ENCODE measurements at regions not wholly inside any gene's neighbourhood (a gene's known extent, or its start where the extent isn't known, plus 50 kb on each side); places are given as distances from the start of the nearest gene placed in this dataset.

DNA sequence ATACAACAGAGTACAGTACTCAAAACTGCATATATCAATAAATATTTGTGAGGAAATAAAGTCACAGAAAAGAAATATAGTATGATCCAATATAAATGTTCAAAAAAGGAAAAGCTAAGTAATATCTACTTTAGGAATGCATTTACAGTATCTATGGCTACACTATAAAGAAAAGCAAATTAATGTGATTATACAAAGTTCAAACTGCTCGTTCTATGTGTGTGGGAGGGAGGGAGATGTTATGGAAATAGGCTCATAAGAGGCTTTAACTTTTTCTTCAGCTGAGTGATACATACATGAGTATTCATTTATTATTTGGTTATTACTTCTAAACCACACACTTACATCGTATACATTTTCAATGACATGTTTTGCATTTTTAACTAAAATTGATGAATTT is 377.7 kb upstream of the AGTR1 start:
- Histone ChIP-seq H3K18ac (ENCODE audit: low read depth, low read length) (peak overlapping the region; percentile 54; the same call in 1 of the 2 replicates), H3K56ac (ENCODE audit: extremely low read depth, insufficient read depth, low read length) (no peak overlapping the region), H3K4me1 (ENCODE audit: control insufficient read depth, insufficient read depth, low read length) (peaks cover 5% of the 10 kb centered on the region), H3K36me3 (ENCODE audit: control insufficient read depth, insufficient read depth, low read length) (no peaks in the 10 kb centered on the region), H4K8ac (ENCODE audit: low read depth in 2 of 2, low read length in 2 of 2) (no peak overlapping the region), H2AK5ac (ENCODE audit: low read depth, low read length) (no peak overlapping the region), H3K14ac (replicated peaks; ENCODE audit: low read depth, low read length) (no peak overlapping the region; the same call in 1 of the 2 replicates), H3K9me3 (ENCODE audit: control insufficient read depth, insufficient read depth, low read length) (no peaks in the 10 kb centered on the region), H3K4me3 (ENCODE audit: insufficient read depth, low read depth, low read length) (no peak overlapping the region), H3K79me1 (ENCODE audit: low read depth in 1 of 2, low read length in 2 of 2) (no peaks in the 10 kb centered on the region), H3K27ac (ENCODE audit: insufficient read depth, low read length) (no peak overlapping the region), H2AK9ac (replicated peaks; ENCODE audit: low read depth, low read length, poor library complexity) (no peak overlapping the region), H3K9ac (ENCODE audit: low read depth, low read length) (no peak overlapping the region), H3K4ac (ENCODE audit: low read depth, low read length) (no peak overlapping the region; the same call in 1 of the 2 replicates), H4K5ac (ENCODE audit: low read depth, low read length) (no peak overlapping the region), H2BK120ac (ENCODE audit: low read depth, low read length) (0 out of 2 replicates have a peak overlapping the region, but pooled peaks have one; percentile 47), H3K23ac (ENCODE audit: low read depth, low read length) (no peak overlapping the region), H2BK20ac (ENCODE audit: low read depth, low read length) (no peak overlapping the region), H3K27me3 (ENCODE audit: control insufficient read depth, insufficient read depth, low read length) (no peaks in the 10 kb centered on the region), H3K4me2 (ENCODE audit: low read depth, low read length) (peak overlapping the region; percentile 68; the same call in 1 of the 2 replicates), H2AFZ (replicated peaks; ENCODE audit: low read length, poor library complexity) (no peak overlapping the region), H2BK5ac (ENCODE audit: low read depth, low read length, poor library complexity, severe bottlenecking) (peak overlapping the region; percentile 66), H4K91ac (ENCODE audit: insufficient read depth, low read depth, low read length) (no peak overlapping the region), H2BK15ac (ENCODE audit: low read depth, low read length) (no peak overlapping the region), H4K20me1 (ENCODE audit: insufficient read depth, low read length) (no peaks in the 10 kb centered on the region), H3K9me1 (ENCODE audit: insufficient read depth, low read length) (peaks cover 3% of the 10 kb centered on the region)
- in situ Hi-C loops (cut with MboI; ENCODE audit: low sequenced_read_pairs): loop anchor here (10.0 kb wide), 3 partner anchors 45 to 625 kb away; no protein-coding TSS in a partner anchor
- no CpG with 5 or more reads among the region's 2 CpGs for whole genome bisulfite sequencing, 2 experiments (ENCODE audit: extremely low coverage in 2 of 2, insufficient read length in 1 of 2)
- TF ChIP-seq SMC3 (IDR thresholded peaks at IDR 0.05; ENCODE audit: low read depth, low read length) (no peak), RFX5 (IDR thresholded peaks at IDR 0.05; ENCODE audit: low read depth, low read length) (no peak), RCOR1 (IDR thresholded peaks at IDR 0.05; ENCODE audit: insufficient replicate concordance, low read length) (no peak), MAFK (IDR thresholded peaks at IDR 0.05; ENCODE audit: low read depth, low read length) (no peak), BHLHE40 (IDR thresholded peaks at IDR 0.05; ENCODE audit: low read depth, low read length) (no peak), FOS (IDR thresholded peaks at IDR 0.05; ENCODE audit: low read depth, low read length) (no peak), CEBPB (IDR thresholded peaks at IDR 0.05; ENCODE audit: low read depth, low read length) (no peak), POLR2A (IDR thresholded peaks at IDR 0.05; ENCODE audit: low read depth, low read length) (no peak), MXI1 (IDR thresholded peaks at IDR 0.05; ENCODE audit: borderline replicate concordance, low read depth, low read length) (no peak), CHD1 (IDR thresholded peaks at IDR 0.05; ENCODE audit: low read depth, low read length) (no peak)
- POLR2A ChIA-PET (ENCODE audit: unreplicated experiment): no interaction called here
- intact Hi-C loops (cut with micrococcal nuclease): no loop called here
- CTCF ChIA-PET: no interaction called here
- ATAC-seq (ENCODE audit: low read depth): peak; percentile 56
- dilution Hi-C loops (cut with HindIII; ENCODE audit: low sequenced_read_pairs, unreplicated experiment): no loop called here
- BruUV-seq (replicated peaks): no TSS peak
- peak; percentile 35 for DNase-seq

All from IMR-90 (cell line).